GM12891 (cell line): ENCODE measurements at regions not wholly inside any gene's neighbourhood (a gene's known extent, or its start where the extent isn't known, plus 50 kb on each side); places are given as distances from the start of the nearest gene placed in this dataset.
"Not testable (repeated sequence)": the region's sequence is repeated elsewhere in the genome, so short reads cannot be mapped to it uniquely, and the experiment has no call there.

ENCODE experiments used
- DNase-seq: peaks from one replicate; pipeline ENCODE4 v3.0.0; 2011; ENCODE audit warnings: low spot score; ENCODE audit not compliant: insufficient read length
- FAIRE-seq: peaks from 2 replicates; lab custom pipeline; 2011; peaks lifted over from hg19 to GRCh38; lab: Jason Lieb, UNC
- PAX5 ChIP-seq: IDR thresholded peaks from 2 replicates; pipeline ENCODE4 v1.6.1; 2011; ENCODE audit warnings: low read length, moderate library complexity, mild to moderate bottlenecking; ENCODE audit not compliant: insufficient read depth, severe bottlenecking
- POLR2A ChIP-seq: IDR thresholded peaks from 2 replicates; pipeline ENCODE4 v1.6.1; 2011; ENCODE audit warnings: low read depth, low read length, control low read depth
- POLR2AphosphoS5 ChIP-seq: IDR thresholded peaks from 2 replicates; pipeline ENCODE4 v1.6.1; 2011; ENCODE audit warnings: low read depth, low read length, control low read depth
- POU2F2 ChIP-seq: IDR thresholded peaks from 2 replicates; pipeline ENCODE4 v1.6.1; 2011; ENCODE audit warnings: low read depth, mild to moderate bottlenecking, control low read depth, low read length, moderate library complexity
- SPI1 ChIP-seq: IDR thresholded peaks from 2 replicates; pipeline ENCODE4 v1.6.1; 2011; ENCODE audit warnings: low read depth, low read length, control low read depth
- TAF1 ChIP-seq: IDR thresholded peaks from 2 replicates; pipeline ENCODE4 v1.6.1; 2011; ENCODE audit warnings: low read depth, low read length, control low read depth

- TF ChIP-seq POU2F2 = no peak
- no peak for TF ChIP-seq TAF1
- no peak for FAIRE-seq
These were observed 223.6 kb upstream of the ISL1 start for GRCh38 chr5:51159606-51160005.

GRCh38 chr5:51162245-51162644 lies 221.0 kb upstream of the ISL1 start:
- FAIRE-seq = no peak
- TF ChIP-seq POLR2A (no peak), SPI1 (no peak), POLR2AphosphoS5 (no peak), PAX5 (no peak), TAF1 (no peak), POU2F2 (no peak)
- no peak for DNase-seq

More at GRCh38 chr5:51159606-51160005, 223.6 kb upstream of the ISL1 start:
- no peak for DNase-seq

GRCh38 chr5:51165621-51166020 lies 217.6 kb upstream of the ISL1 start:
- FAIRE-seq, DNase-seq: not testable (repeated sequence)

GRCh38 chr5:51172903-51173626 lies 210.2 kb upstream of the ISL1 start:
- no peak for TF ChIP-seq SPI1
- FAIRE-seq (no peak), DNase-seq (no peak)

- DNase-seq (no peak), FAIRE-seq (no peak)
- TF ChIP-seq TAF1 = no peak
- no peak for TF ChIP-seq PAX5
- TF ChIP-seq POU2F2 = no peak
- no peak for TF ChIP-seq POLR2AphosphoS5
- TF ChIP-seq SPI1 = no peak
- TF ChIP-seq POLR2A = no peak
These were observed 201.9 kb upstream of the ISL1 start for GRCh38 chr5:51181208-51181894.

GRCh38 chr5:51185850-51186329 lies 197.4 kb upstream of the ISL1 start:
- no peak for DNase-seq
- TF ChIP-seq PAX5 (no peak), POU2F2 (no peak), SPI1 (no peak), TAF1 (no peak), POLR2AphosphoS5 (no peak), POLR2A (no peak)
- no peak for FAIRE-seq

GRCh38 chr5:51188001-51188591 lies 195.2 kb upstream of the ISL1 start:
- FAIRE-seq (no peak), DNase-seq (no peak)
- TF ChIP-seq POLR2AphosphoS5 (no peak), TAF1 (no peak), PAX5 (no peak), SPI1 (no peak), POU2F2 (no peak), POLR2A (no peak)

- DNase-seq = no peak
- TF ChIP-seq TAF1 = no peak
- no peak for TF ChIP-seq POU2F2
- TF ChIP-seq POLR2A = no peak
- TF ChIP-seq POLR2AphosphoS5 = no peak
- no peak for TF ChIP-seq SPI1
- no peak for TF ChIP-seq PAX5
These were observed 188.6 kb upstream of the ISL1 start for GRCh38 chr5:51194671-51195070.

GRCh38 chr5:51201024-51201423 lies 182.2 kb upstream of the ISL1 start:
- TF ChIP-seq TAF1 = no peak
- FAIRE-seq = no peak
- no peak for DNase-seq

More at GRCh38 chr5:51194671-51195070, 188.6 kb upstream of the ISL1 start:
- FAIRE-seq = no peak

- FAIRE-seq (no peak), DNase-seq (no peak)
- TF ChIP-seq SPI1 = no peak
- TF ChIP-seq PAX5 = no peak
- no peak for TF ChIP-seq POLR2A
- no peak for TF ChIP-seq TAF1
- no peak for TF ChIP-seq POLR2AphosphoS5
- TF ChIP-seq POU2F2 = no peak
These were observed 181.5 kb upstream of the ISL1 start for GRCh38 chr5:51201708-51202107.
